Type B pancreatic cell (in vitro differentiated cells): ENCODE measurements at regions not wholly inside any gene's neighbourhood (a gene's known extent, or its start where the extent isn't known, plus 50 kb on each side); places are given as distances from the start of the nearest gene placed in this dataset.

Experiments used
- DNase-seq: peaks from one replicate; pipeline ENCODE4 v3.0.0; 2021; ENCODE audit warnings: mixed read lengths; ENCODE audit not compliant: unreplicated experiment; ENCODE audit errors: extremely low spot score
- H3K27ac Mint-ChIP-seq: 2 replicates; pipeline ENCODE4 v1.8.0; 2021; ENCODE audit warnings: mild to moderate bottlenecking, mixed read lengths
- H3K27me3 Mint-ChIP-seq: 2 replicates; pipeline ENCODE4 v1.8.0; 2021; ENCODE audit warnings: mixed read lengths
- H3K36me3 Mint-ChIP-seq: 2 replicates; pipeline ENCODE4 v1.8.0; 2021; ENCODE audit warnings: mixed read lengths
- H3K4me1 Mint-ChIP-seq: one replicate; pipeline ENCODE4 v1.8.0; 2021; ENCODE audit warnings: mixed read lengths; ENCODE audit not compliant: unreplicated experiment
- H3K4me3 Mint-ChIP-seq: 2 replicates; pipeline ENCODE4 v1.8.0; 2021; ENCODE audit warnings: mild to moderate bottlenecking, mixed read lengths
- H3K9me3 Mint-ChIP-seq: 2 replicates; pipeline ENCODE4 v1.8.0; 2021; ENCODE audit warnings: mixed read lengths
- CTCF ChIP-seq: fragments of 200-600 bp; sonication (generic); conservative IDR thresholded peaks from 2 replicates; pipeline ENCODE4 v1.5.0; 2021; ENCODE audit warnings: antibody characterized with exemption, mild to moderate bottlenecking

DNA sequence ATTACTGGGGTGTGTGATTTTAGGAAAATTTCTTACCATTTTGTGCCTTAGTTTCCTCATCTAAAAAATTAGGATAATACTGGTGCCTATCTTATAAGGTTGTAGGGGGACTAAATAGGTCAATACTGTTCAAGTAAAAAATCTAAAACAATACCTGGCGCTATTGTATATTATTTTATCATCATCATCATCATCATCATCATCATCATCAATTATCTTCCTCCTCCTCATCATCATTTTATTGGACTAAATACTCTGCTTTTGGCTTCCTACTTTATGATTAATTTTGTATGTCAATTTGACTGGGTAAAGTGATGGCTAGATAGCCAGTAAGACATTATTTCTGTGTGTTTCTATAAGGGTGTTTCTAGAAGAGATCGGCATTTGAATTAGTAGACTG is 435.5 kb downstream of the DHX35 start:
- no peak for DNase-seq
- H3K4me3 Mint-ChIP-seq: no peak overlapping the region
- peaks cover 9% of the 10 kb centered on the region for H3K27me3 Mint-ChIP-seq
- H3K9me3 Mint-ChIP-seq: no peaks in the 10 kb centered on the region
- H3K27ac Mint-ChIP-seq: no peak overlapping the region
- no peaks in the 10 kb centered on the region for H3K4me1 Mint-ChIP-seq
- TF ChIP-seq CTCF: no peak
- H3K36me3 Mint-ChIP-seq: no peaks in the 10 kb centered on the region

- Mint-ChIP-seq H3K27ac (no peak overlapping the region), H3K36me3 (no peaks in the 10 kb centered on the region), H3K27me3 (peaks cover 14% of the 10 kb centered on the region), H3K4me1 (no peaks in the 10 kb centered on the region), H3K4me3 (no peak overlapping the region), H3K9me3 (no peaks in the 10 kb centered on the region)
- no peak for DNase-seq
- TF ChIP-seq CTCF: no peak
These were observed 433.5 kb downstream of the DHX35 start for GRCh38 chr20:39395478-39396291.

GRCh38 chr20:39394461-39394860 is 432.3 kb downstream of the DHX35 start:
- no peak for DNase-seq
- H3K4me1 Mint-ChIP-seq: no peaks in the 10 kb centered on the region
- no peaks in the 10 kb centered on the region for H3K9me3 Mint-ChIP-seq
- no peak overlapping the region for H3K27ac Mint-ChIP-seq
- H3K27me3 Mint-ChIP-seq: peaks cover 14% of the 10 kb centered on the region
- no peaks in the 10 kb centered on the region for H3K36me3 Mint-ChIP-seq
- TF ChIP-seq CTCF: no peak
- H3K4me3 Mint-ChIP-seq: no peak overlapping the region

GRCh38 chr20:39390186-39390585 is 428.0 kb downstream of the DHX35 start:
- H3K4me1 Mint-ChIP-seq: no peaks in the 10 kb centered on the region
- H3K27ac Mint-ChIP-seq: no peak overlapping the region
- no peak for TF ChIP-seq CTCF
- H3K36me3 Mint-ChIP-seq: no peaks in the 10 kb centered on the region
- H3K9me3 Mint-ChIP-seq: no peaks in the 10 kb centered on the region
- H3K4me3 Mint-ChIP-seq: no peak overlapping the region
- no peak for DNase-seq
- peaks cover 9% of the 10 kb centered on the region for H3K27me3 Mint-ChIP-seq

GRCh38 chr20:39381595-39381994 is 419.5 kb downstream of the DHX35 start:
- Mint-ChIP-seq H3K27me3 (peaks cover 14% of the 10 kb centered on the region), H3K4me3 (no peak overlapping the region), H3K4me1 (no peaks in the 10 kb centered on the region), H3K36me3 (no peaks in the 10 kb centered on the region), H3K27ac (no peak overlapping the region), H3K9me3 (no peaks in the 10 kb centered on the region)
- no peak for TF ChIP-seq CTCF
- DNase-seq: no peak
